Liver (tissue), 2 donors: ENCODE measurements at regions not wholly inside any gene's neighbourhood (a gene's known extent, or its start where the extent isn't known, plus 50 kb on each side); places are given as distances from the start of the nearest gene placed in this dataset.

Experiments used
- JUND ChIP-seq, 2 donors: IDR thresholded peaks; 2 replicates each; pipeline ENCODE4 v1.6.1; 2016; ENCODE audit warnings: antibody characterized with exemption in 2 of 2
- RAD21 ChIP-seq, 2 donors: IDR thresholded peaks; 2 replicates each; pipeline ENCODE4 v1.6.1; 2016; ENCODE audit warnings: antibody characterized with exemption in 2 of 2, mild to moderate bottlenecking in 2 of 2
- donor health status: healthy.

GRCh38 chr3:156036258-156037053, 83.9 kb upstream of the KCNAB1 start:
- no peak for TF ChIP-seq JUND (IDR thresholded peaks at IDR 0.05)
- no peak for TF ChIP-seq RAD21 (IDR thresholded peaks at IDR 0.05)
